ENCODE measurements at regions not wholly inside any gene's neighbourhood (a gene's known extent, or its start where the extent isn't known, plus 50 kb on each side); places are given as distances from the start of the nearest gene placed in this dataset.

DNA sequence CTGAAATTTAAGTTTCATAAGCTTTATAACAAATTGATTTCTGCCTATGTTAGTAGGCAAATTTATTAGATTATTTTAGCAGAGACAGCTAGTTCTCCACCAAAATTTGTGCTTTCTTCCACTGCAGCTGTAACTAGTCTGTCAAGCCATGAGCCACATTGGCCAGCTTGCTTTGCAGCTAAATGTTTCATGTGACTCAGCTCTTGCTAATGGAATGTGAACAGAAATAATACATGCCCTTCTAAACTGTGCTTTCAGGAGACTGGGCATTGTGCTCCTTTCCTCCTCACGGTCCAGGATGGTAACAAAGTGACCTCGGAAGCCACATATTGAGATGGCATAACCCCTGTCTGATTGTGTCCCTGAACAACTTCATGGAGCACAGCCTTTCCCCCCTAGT, 51.3 kb upstream of the KPNA4 start:
- H3K27me3 Mint-ChIP-seq (ENCODE audit: insufficient read depth, unreplicated experiment), result no peaks in the 10 kb centered on the region

DNA sequence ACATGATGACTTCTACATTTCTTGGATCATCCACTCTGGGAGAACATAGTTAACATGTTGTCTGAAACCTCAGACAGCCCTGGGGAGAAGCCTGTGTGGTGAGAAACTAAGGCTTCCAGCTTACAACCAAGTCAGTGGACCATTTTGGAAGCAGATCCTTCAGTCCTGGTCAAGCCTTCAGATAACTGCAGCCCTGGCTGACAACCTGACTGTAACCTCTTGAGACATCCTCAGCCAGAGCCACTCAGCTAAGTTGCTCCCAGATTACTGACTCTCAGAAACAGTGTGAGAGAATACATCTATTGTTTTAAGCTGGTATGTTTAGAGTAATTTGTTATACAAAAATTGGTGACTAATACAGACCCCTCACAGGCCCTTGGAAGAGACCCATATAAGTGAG, 50.9 kb upstream of the KPNA4 start:
- intact Hi-C loops (cut with micrococcal nuclease), result no loop called here
- DNase-seq (ENCODE audit: unreplicated experiment), result no peak
- Mint-ChIP-seq H3K27ac (ENCODE audit: low read depth, unreplicated experiment) (no peak overlapping the region), H3K9me3 (ENCODE audit: unreplicated experiment) (no peaks in the 10 kb centered on the region), H3K4me3 (ENCODE audit: unreplicated experiment) (no peak overlapping the region), H3K36me3 (ENCODE audit: insufficient read depth, unreplicated experiment) (no peaks in the 10 kb centered on the region), H3K4me1 (ENCODE audit: insufficient read depth, unreplicated experiment) (no peaks in the 10 kb centered on the region), H3K27me3 (ENCODE audit: insufficient read depth, unreplicated experiment) (no peaks in the 10 kb centered on the region)
- no TSS peak for BruUV-seq (replicated peaks)
- TF ChIP-seq, protein P1, sequence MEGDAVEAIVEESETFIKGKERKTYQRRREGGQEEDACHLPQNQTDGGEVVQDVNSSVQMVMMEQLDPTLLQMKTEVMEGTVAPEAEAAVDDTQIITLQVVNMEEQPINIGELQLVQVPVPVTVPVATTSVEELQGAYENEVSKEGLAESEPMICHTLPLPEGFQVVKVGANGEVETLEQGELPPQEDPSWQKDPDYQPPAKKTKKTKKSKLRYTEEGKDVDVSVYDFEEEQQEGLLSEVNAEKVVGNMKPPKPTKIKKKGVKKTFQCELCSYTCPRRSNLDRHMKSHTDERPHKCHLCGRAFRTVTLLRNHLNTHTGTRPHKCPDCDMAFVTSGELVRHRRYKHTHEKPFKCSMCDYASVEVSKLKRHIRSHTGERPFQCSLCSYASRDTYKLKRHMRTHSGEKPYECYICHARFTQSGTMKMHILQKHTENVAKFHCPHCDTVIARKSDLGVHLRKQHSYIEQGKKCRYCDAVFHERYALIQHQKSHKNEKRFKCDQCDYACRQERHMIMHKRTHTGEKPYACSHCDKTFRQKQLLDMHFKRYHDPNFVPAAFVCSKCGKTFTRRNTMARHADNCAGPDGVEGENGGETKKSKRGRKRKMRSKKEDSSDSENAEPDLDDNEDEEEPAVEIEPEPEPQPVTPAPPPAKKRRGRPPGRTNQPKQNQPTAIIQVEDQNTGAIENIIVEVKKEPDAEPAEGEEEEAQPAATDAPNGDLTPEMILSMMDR (IDR thresholded peaks at IDR 0.05; ENCODE audit: unreplicated experiment), result no peak
- ChIA-PET POLR2A (no interaction called here), CTCF (interaction anchor here (0.6 to 1.5 kb wide), 2 partner anchors 20 to 130 kb away, joined by 4 read pairs; no protein-coding TSS in a partner anchor)

More for the DNA sequence above, 51.3 kb upstream of the KPNA4 start:
- intact Hi-C loops (cut with micrococcal nuclease), result no loop called here
- no TSS peak for BruUV-seq (replicated peaks)
- Mint-ChIP-seq H3K4me1 (ENCODE audit: insufficient read depth, unreplicated experiment) (no peaks in the 10 kb centered on the region), H3K9me3 (ENCODE audit: unreplicated experiment) (no peaks in the 10 kb centered on the region), H3K36me3 (ENCODE audit: insufficient read depth, unreplicated experiment) (no peaks in the 10 kb centered on the region), H3K4me3 (ENCODE audit: unreplicated experiment) (no peak overlapping the region), H3K27ac (ENCODE audit: low read depth, unreplicated experiment) (no peak overlapping the region)
- ChIA-PET POLR2A (no interaction called here), CTCF (interaction anchor here (0.6 to 1.5 kb wide), 2 partner anchors 21 to 131 kb away, joined by 4 read pairs; no protein-coding TSS in a partner anchor)
- DNase-seq (ENCODE audit: unreplicated experiment), result peak; percentile 25
- TF ChIP-seq, protein P1 (IDR thresholded peaks at IDR 0.05; ENCODE audit: unreplicated experiment), result no peak
